Liver (tissue), 8 donors: ENCODE measurements at regions not wholly inside any gene's neighbourhood (a gene's known extent, or its start where the extent isn't known, plus 50 kb on each side); places are given as distances from the start of the nearest gene placed in this dataset.

Experiments used
- DNase-seq: peaks from one replicate; pipeline ENCODE4 v3.0.0-alpha.2; 2017; ENCODE audit warnings: low spot score
- H3K27ac ChIP-seq, 2 donors: one replicate each; pipeline ENCODE4 v1.7.0; 2013; ENCODE audit warnings: inconsistent platforms in 2 of 2, low read length in 2 of 2, control low read depth in 1 of 2, low read depth in 1 of 2, mild to moderate bottlenecking in 1 of 2
- H3K27me3 ChIP-seq, 4 donors: one replicate each; pipeline versions ENCODE4 v1.6.1 to v1.7.0; 2013; ENCODE audit warnings: low read length in 3 of 4, inconsistent platforms in 1 of 4, mild to moderate bottlenecking in 1 of 4, moderate library complexity in 1 of 4; ENCODE audit not compliant: control insufficient read depth in 4 of 4, insufficient read depth in 4 of 4
- H3K36me3 ChIP-seq, 4 donors: one replicate each; pipeline versions ENCODE4 v1.6.1 to v1.7.0; 2013; ENCODE audit warnings: low read length in 3 of 4, mild to moderate bottlenecking in 3 of 4, low read depth in 1 of 4, moderate library complexity in 1 of 4; ENCODE audit not compliant: control insufficient read depth in 4 of 4, insufficient read depth in 3 of 4
- H3K4me1 ChIP-seq, 4 donors: one replicate each; pipeline versions ENCODE4 v1.6.1 to v1.7.0; 2013; ENCODE audit warnings: low read length in 3 of 4, mild to moderate bottlenecking in 3 of 4, moderate library complexity in 1 of 4; ENCODE audit not compliant: control insufficient read depth in 4 of 4, insufficient read depth in 4 of 4
- H3K4me3 ChIP-seq, 3 donors: one replicate each; pipeline versions ENCODE4 v1.6.1 to v1.7.0; 2013; ENCODE audit warnings: low read length in 3 of 3, control low read depth in 1 of 3, low read depth in 1 of 3, mild to moderate bottlenecking in 1 of 3
- H3K9ac ChIP-seq, 2 donors: one replicate each; pipeline ENCODE4 v1.7.0; 2013; ENCODE audit warnings: low read length in 2 of 2, mild to moderate bottlenecking in 2 of 2, moderate library complexity in 2 of 2, control low read depth in 1 of 2, low read depth in 1 of 2
- H3K9me3 ChIP-seq, 4 donors: one replicate each; pipeline versions ENCODE4 v1.6.1 to v1.7.0; 2013; ENCODE audit warnings: low read length in 3 of 4; ENCODE audit not compliant: control insufficient read depth in 4 of 4
- EGR1 ChIP-seq, 2 donors: IDR thresholded peaks; 2 replicates each; pipeline ENCODE4 v1.6.1; 2016 to 2018; ENCODE audit warnings: antibody characterized with exemption in 2 of 2, low read depth in 2 of 2
- FOXA1 ChIP-seq: IDR thresholded peaks from 2 replicates; pipeline ENCODE4 v1.6.1; 2016; ENCODE audit warnings: antibody characterized with exemption
- FOXA2 ChIP-seq: IDR thresholded peaks from 2 replicates; pipeline ENCODE4 v1.6.1; 2016; ENCODE audit warnings: antibody characterized with exemption
- GABPA ChIP-seq, 2 donors: IDR thresholded peaks in 1 of 2; conservative IDR thresholded peaks in 1 of 2; 2 replicates each; pipeline ENCODE4 v1.6.1; 2016; ENCODE audit warnings: antibody characterized with exemption in 2 of 2, mild to moderate bottlenecking in 1 of 2, moderate library complexity in 1 of 2
- HNF4A ChIP-seq, 2 donors: conservative IDR thresholded peaks; 2 replicates each; pipeline ENCODE4 v1.6.1; 2016; ENCODE audit warnings: antibody characterized with exemption in 2 of 2, mild to moderate bottlenecking in 2 of 2
- HNF4G ChIP-seq: IDR thresholded peaks from 2 replicates; pipeline ENCODE4 v1.6.1; 2016; ENCODE audit warnings: antibody characterized with exemption
- JUND ChIP-seq, 2 donors: IDR thresholded peaks; 2 replicates each; pipeline ENCODE4 v1.6.1; 2016; ENCODE audit warnings: antibody characterized with exemption in 2 of 2
- NR2F2 ChIP-seq: IDR thresholded peaks from 2 replicates; pipeline ENCODE4 v1.6.1; 2016; ENCODE audit warnings: antibody characterized with exemption
- RAD21 ChIP-seq, 2 donors: IDR thresholded peaks; 2 replicates each; pipeline ENCODE4 v1.6.1; 2016; ENCODE audit warnings: antibody characterized with exemption in 2 of 2, mild to moderate bottlenecking in 2 of 2
- RXRA ChIP-seq, 2 donors: IDR thresholded peaks; 2 replicates each; pipeline ENCODE4 v1.6.1; 2017 to 2018; ENCODE audit warnings: antibody characterized with exemption in 2 of 2, mild to moderate bottlenecking in 1 of 2
- SP1 ChIP-seq: IDR thresholded peaks from 2 replicates; pipeline ENCODE4 v1.6.1; 2018; ENCODE audit warnings: antibody characterized with exemption, mild to moderate bottlenecking
- TAF1 ChIP-seq: conservative IDR thresholded peaks from 2 replicates; pipeline ENCODE4 v1.6.1; 2016; ENCODE audit warnings: antibody characterized with exemption, mild to moderate bottlenecking
- YY1 ChIP-seq: IDR thresholded peaks from 2 replicates; pipeline ENCODE4 v1.6.1; 2016; ENCODE audit warnings: antibody characterized with exemption, mild to moderate bottlenecking
- WGBS: extraction: QIAGEN DNeasy Blood & Tissue Kit; methylation state at CpG from one replicate; pipeline ENCODE4 v1.1.7; 2013; 5-methylcytosine and 5-hydroxymethylcytosine counted together
- TF ChIP-seq, protein P1 (sequence below): fragments of 150-350 bp; IDR thresholded peaks from 2 replicates; pipeline ENCODE4 v1.5.1; 2017; ENCODE audit warnings: improper control_type of control experiment, low read depth, low read length; ENCODE audit not compliant: missing input control
- TF ChIP-seq, protein P2 (sequence below): IDR thresholded peaks from 2 replicates; pipeline ENCODE4 v1.6.1; 2016; ENCODE audit warnings: antibody characterized with exemption, mild to moderate bottlenecking
- TF ChIP-seq, protein P3 (sequence below): IDR thresholded peaks from 2 replicates; pipeline ENCODE4 v1.6.1; 2016; ENCODE audit warnings: antibody characterized with exemption
- TF ChIP-seq, protein P4 (sequence below): IDR thresholded peaks from 2 replicates; pipeline ENCODE4 v1.6.1; 2016; ENCODE audit warnings: antibody characterized with exemption
- TF ChIP-seq, protein P5 (sequence below): IDR thresholded peaks from 2 replicates; pipeline ENCODE4 v1.6.1; 2016; ENCODE audit warnings: antibody characterized with exemption
- donor health status: healthy.
- donor health status: healthy.
- donor health status: healthy.
- donor health status: healthy.
- donor health status: healthy.

DNA sequence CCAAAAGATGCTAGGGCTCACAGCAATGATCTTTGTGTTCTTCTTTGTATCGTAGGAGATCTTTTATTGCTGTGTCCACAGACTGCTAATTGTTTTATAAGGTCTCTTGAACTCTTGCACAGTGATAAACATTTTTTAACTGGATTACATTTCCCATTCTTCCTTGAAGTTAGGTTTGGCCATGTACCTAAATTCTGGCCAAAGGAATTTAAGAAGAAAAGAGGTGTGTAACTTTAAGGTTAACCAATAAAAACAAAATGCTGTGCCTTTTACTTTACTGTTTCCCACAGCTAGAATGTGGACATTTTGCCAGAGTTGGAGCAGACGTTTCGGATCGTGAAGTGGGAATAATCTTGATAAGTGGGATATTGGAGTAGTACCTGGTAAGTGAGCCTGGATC, 82.6 kb upstream of the GPC6 start (continued):
- TF ChIP-seq EGR1 (IDR thresholded peaks at IDR 0.05; ENCODE audit: low read depth in 2 of 2) (no peak), YY1 (no peak), SP1 (no peak)
- TF ChIP-seq, protein P1, sequence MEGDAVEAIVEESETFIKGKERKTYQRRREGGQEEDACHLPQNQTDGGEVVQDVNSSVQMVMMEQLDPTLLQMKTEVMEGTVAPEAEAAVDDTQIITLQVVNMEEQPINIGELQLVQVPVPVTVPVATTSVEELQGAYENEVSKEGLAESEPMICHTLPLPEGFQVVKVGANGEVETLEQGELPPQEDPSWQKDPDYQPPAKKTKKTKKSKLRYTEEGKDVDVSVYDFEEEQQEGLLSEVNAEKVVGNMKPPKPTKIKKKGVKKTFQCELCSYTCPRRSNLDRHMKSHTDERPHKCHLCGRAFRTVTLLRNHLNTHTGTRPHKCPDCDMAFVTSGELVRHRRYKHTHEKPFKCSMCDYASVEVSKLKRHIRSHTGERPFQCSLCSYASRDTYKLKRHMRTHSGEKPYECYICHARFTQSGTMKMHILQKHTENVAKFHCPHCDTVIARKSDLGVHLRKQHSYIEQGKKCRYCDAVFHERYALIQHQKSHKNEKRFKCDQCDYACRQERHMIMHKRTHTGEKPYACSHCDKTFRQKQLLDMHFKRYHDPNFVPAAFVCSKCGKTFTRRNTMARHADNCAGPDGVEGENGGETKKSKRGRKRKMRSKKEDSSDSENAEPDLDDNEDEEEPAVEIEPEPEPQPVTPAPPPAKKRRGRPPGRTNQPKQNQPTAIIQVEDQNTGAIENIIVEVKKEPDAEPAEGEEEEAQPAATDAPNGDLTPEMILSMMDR = no peak

DNA sequence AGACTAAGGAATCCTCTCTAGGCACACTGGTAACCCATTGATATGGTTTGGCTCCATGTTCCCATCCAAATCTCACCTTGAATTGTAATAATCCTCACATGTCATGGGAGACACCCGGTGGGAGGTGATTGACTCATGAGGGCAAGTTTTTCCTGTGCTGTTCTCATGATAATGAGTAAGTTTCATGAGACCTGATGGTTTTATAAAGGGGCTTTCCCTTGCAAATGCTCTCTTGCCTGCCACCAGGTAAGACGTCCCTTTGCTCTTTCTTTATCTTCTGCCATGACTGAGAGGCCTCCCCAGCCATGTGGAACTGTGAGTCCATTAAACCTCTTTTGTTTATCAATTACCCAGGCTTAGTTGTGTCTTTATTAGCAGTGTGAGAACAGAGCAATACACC, 81.4 kb upstream of the GPC6 start:
- TF ChIP-seq TAF1 (no peak), JUND (IDR thresholded peaks at IDR 0.05) (no peak), RAD21 (IDR thresholded peaks at IDR 0.05) (no peak), SP1 (no peak), HNF4G (no peak), HNF4A (conservative IDR thresholded peaks at IDR 0.05) (no peak), RXRA (IDR thresholded peaks at IDR 0.05) (no peak), GABPA (IDR thresholded peaks at IDR 0.05 in 1 of 2, conservative IDR thresholded peaks at IDR 0.05 in 1 of 2) (no peak), EGR1 (IDR thresholded peaks at IDR 0.05; ENCODE audit: low read depth in 2 of 2) (no peak), YY1 (no peak), FOXA2 (no peak), FOXA1 (no peak), NR2F2 (no peak)
- TF ChIP-seq, protein P2, sequence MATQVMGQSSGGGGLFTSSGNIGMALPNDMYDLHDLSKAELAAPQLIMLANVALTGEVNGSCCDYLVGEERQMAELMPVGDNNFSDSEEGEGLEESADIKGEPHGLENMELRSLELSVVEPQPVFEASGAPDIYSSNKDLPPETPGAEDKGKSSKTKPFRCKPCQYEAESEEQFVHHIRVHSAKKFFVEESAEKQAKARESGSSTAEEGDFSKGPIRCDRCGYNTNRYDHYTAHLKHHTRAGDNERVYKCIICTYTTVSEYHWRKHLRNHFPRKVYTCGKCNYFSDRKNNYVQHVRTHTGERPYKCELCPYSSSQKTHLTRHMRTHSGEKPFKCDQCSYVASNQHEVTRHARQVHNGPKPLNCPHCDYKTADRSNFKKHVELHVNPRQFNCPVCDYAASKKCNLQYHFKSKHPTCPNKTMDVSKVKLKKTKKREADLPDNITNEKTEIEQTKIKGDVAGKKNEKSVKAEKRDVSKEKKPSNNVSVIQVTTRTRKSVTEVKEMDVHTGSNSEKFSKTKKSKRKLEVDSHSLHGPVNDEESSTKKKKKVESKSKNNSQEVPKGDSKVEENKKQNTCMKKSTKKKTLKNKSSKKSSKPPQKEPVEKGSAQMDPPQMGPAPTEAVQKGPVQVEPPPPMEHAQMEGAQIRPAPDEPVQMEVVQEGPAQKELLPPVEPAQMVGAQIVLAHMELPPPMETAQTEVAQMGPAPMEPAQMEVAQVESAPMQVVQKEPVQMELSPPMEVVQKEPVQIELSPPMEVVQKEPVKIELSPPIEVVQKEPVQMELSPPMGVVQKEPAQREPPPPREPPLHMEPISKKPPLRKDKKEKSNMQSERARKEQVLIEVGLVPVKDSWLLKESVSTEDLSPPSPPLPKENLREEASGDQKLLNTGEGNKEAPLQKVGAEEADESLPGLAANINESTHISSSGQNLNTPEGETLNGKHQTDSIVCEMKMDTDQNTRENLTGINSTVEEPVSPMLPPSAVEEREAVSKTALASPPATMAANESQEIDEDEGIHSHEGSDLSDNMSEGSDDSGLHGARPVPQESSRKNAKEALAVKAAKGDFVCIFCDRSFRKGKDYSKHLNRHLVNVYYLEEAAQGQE = no peak
- TF ChIP-seq, protein P1 = no peak
- TF ChIP-seq, protein P3, sequence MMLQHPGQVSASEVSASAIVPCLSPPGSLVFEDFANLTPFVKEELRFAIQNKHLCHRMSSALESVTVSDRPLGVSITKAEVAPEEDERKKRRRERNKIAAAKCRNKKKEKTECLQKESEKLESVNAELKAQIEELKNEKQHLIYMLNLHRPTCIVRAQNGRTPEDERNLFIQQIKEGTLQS = no peak
- TF ChIP-seq, protein P4, sequence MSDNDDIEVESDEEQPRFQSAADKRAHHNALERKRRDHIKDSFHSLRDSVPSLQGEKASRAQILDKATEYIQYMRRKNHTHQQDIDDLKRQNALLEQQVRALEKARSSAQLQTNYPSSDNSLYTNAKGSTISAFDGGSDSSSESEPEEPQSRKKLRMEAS = no peak
- TF ChIP-seq, protein P5, sequence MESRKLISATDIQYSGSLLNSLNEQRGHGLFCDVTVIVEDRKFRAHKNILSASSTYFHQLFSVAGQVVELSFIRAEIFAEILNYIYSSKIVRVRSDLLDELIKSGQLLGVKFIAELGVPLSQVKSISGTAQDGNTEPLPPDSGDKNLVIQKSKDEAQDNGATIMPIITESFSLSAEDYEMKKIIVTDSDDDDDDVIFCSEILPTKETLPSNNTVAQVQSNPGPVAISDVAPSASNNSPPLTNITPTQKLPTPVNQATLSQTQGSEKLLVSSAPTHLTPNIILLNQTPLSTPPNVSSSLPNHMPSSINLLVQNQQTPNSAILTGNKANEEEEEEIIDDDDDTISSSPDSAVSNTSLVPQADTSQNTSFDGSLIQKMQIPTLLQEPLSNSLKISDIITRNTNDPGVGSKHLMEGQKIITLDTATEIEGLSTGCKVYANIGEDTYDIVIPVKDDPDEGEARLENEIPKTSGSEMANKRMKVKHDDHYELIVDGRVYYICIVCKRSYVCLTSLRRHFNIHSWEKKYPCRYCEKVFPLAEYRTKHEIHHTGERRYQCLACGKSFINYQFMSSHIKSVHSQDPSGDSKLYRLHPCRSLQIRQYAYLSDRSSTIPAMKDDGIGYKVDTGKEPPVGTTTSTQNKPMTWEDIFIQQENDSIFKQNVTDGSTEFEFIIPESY = no peak

More for the DNA sequence above, 81.4 kb upstream of the GPC6 start:
- WGBS = 80% methylated on average over 2 of the region's 2 CpGs
- Histone ChIP-seq H3K27ac (no peak overlapping the region), H3K4me1 (no peaks in the 10 kb centered on the region), H3K27me3 (no peaks in the 10 kb centered on the region), H3K9me3 (no peaks in the 10 kb centered on the region), H3K36me3 (no peaks in the 10 kb centered on the region), H3K9ac (no peak overlapping the region), H3K4me3 (no peak overlapping the region)
- no peak for DNase-seq
